HepG2 (cell line): ENCODE measurements at regions not wholly inside any gene's neighbourhood (a gene's known extent, or its start where the extent isn't known, plus 50 kb on each side); places are given as distances from the start of the nearest gene placed in this dataset.
A peak's percentile ranks its signal among the peaks of the same experiment; 100 is the strongest.

Experiments used
- ATAC-seq: fragments of 200-7000 bp; cut with Tn5 transposase; 3 replicates; pipeline ENCODE4 v1.9.1; 2020; ENCODE audit warnings: mild to moderate bottlenecking, moderate library complexity
- BruUV-seq: library from RNA; stranded (reverse); fragments of 400-500 nt; replicated peaks from 2 replicates; lab custom pipeline; 2021; lab: Mats Ljungman, UMichigan
- CTCF ChIA-PET: fragments of 300-600 bp; formaldehyde crosslinking; extraction: SDS; loops from one replicate; lab custom pipeline; 2021; ENCODE audit warnings: low total read pairs, inconsistent platforms, low intra/inter-chr PET ratio; lab: Yijun Ruan, JAX
- POLR2A ChIA-PET: fragments of 350-600 bp; sonication (Branson Sonifier 250); formaldehyde crosslinking; loops from one replicate; lab custom pipeline; 2020; ENCODE audit warnings: antibody characterized with exemption, inconsistent platforms; lab: Yijun Ruan, JAX
- DNase-seq: peaks from one replicate; pipeline ENCODE4 v3.0.0-alpha.2; 2015; ENCODE audit warnings: low spot score
- FAIRE-seq: peaks from 3 replicates; lab custom pipeline; 2011; peaks lifted over from hg19 to GRCh38; lab: Jason Lieb, UNC
- H2AFZ ChIP-seq: one replicate; pipeline ENCODE4 v1.6.1; 2011; ENCODE audit warnings: low read length, inconsistent platforms
- H3K27ac ChIP-seq: fragments of 300-600 bp; 3 replicates; pipeline ENCODE4 v1.8.0; 2011; ENCODE audit warnings: mixed run types, mild to moderate bottlenecking, mixed read lengths, low read length, inconsistent platforms; ENCODE audit not compliant: insufficient read depth; ENCODE audit errors: extremely low read length
- H3K27me3 ChIP-seq, 2 experiments: fragments of 200-600 bp in 1 of 2; 2 replicates in 1 of 2; 3 replicates in 1 of 2; pipeline versions ENCODE4 v1.6.0 to v1.8.0; 2011; ENCODE audit warnings: low read length in 2 of 2, mild to moderate bottlenecking in 2 of 2, moderate library complexity in 2 of 2, inconsistent platforms in 1 of 2; ENCODE audit not compliant: insufficient read depth in 2 of 2, control insufficient read depth in 1 of 2
- H3K36me3 ChIP-seq, 2 experiments: fragments of 200-600 bp in 1 of 2; replicated peaks in 1 of 2; 2 replicates in 1 of 2; 3 replicates in 1 of 2; pipeline versions ENCODE4 v1.5.1 to v1.8.0; 2011; ENCODE audit warnings: low read length in 2 of 2, inconsistent platforms in 1 of 2; ENCODE audit not compliant: insufficient read depth in 2 of 2, control insufficient read depth in 1 of 2
- H3K4me1 ChIP-seq: 2 replicates; pipeline ENCODE4 v1.5.1; 2012; ENCODE audit warnings: low read length, inconsistent platforms; ENCODE audit not compliant: insufficient read depth
- H3K4me2 ChIP-seq: 2 replicates; pipeline ENCODE4 v1.6.0; 2011; ENCODE audit warnings: low read depth, low read length, inconsistent platforms
- H3K4me3 ChIP-seq, 3 experiments: fragments of 200-600 bp in 1 of 3; sonication (generic), shearing (Covaris generic) in 1 of 3; replicated peaks in 1 of 3; 2 replicates each; pipeline ENCODE4 v1.5.1; 2011 to 2016; ENCODE audit warnings: low read length in 3 of 3, inconsistent platforms in 2 of 3, low read depth in 2 of 3, mild to moderate bottlenecking in 2 of 3, control low read depth in 1 of 3, mixed read lengths in 1 of 3; ENCODE audit not compliant: insufficient read depth in 1 of 3
- H3K79me2 ChIP-seq: one replicate; pipeline ENCODE4 v1.6.1; 2011; ENCODE audit warnings: low read length, inconsistent platforms; ENCODE audit not compliant: insufficient read depth
- H3K9ac ChIP-seq: 2 replicates; pipeline ENCODE4 v1.6.0; 2011; ENCODE audit warnings: mild to moderate bottlenecking, low read depth, low read length, inconsistent platforms; ENCODE audit not compliant: insufficient read depth
- H3K9me3 ChIP-seq: 2 replicates; pipeline ENCODE4 v1.5.1; 2012; ENCODE audit warnings: mild to moderate bottlenecking, low read length
- H4K20me1 ChIP-seq: 2 replicates; pipeline ENCODE4 v1.6.0; 2011; ENCODE audit warnings: inconsistent platforms, mild to moderate bottlenecking, low read length, moderate library complexity; ENCODE audit not compliant: insufficient read depth
- ARID5B ChIP-seq: IDR thresholded peaks from 2 replicates; pipeline ENCODE4 v1.4.0; 2020; ENCODE audit warnings: mild to moderate bottlenecking, missing genetic modification reagents
- BHLHE40 ChIP-seq: IDR thresholded peaks from 2 replicates; pipeline ENCODE4 v1.6.1; 2011; ENCODE audit warnings: low read length, improper control_type of control experiment
- ELF3 ChIP-seq: IDR thresholded peaks from 2 replicates; pipeline ENCODE4 v1.6.1; 2016; ENCODE audit warnings: missing genetic modification reagents, missing compliant biosample characterization
- FOSL2 ChIP-seq: sonication (generic); formaldehyde crosslinking; IDR thresholded peaks from 2 replicates; pipeline ENCODE4 v1.4.0; 2020; ENCODE audit warnings: missing genetic modification reagents
- MAX ChIP-seq: IDR thresholded peaks from 2 replicates; pipeline ENCODE4 v1.6.1; 2012; ENCODE audit warnings: inconsistent platforms
- NBN ChIP-seq: fragments of 450-650 bp; conservative IDR thresholded peaks from 2 replicates; pipeline ENCODE4 v1.6.1; 2017
- PAX8 ChIP-seq: sonication (generic); formaldehyde crosslinking; IDR thresholded peaks from 2 replicates; pipeline ENCODE4 v1.8.0; 2022; ENCODE audit warnings: mild to moderate bottlenecking, missing genetic modification reagents, borderline replicate concordance
- RNF2 ChIP-seq: fragments of 450-650 bp; conservative IDR thresholded peaks from 2 replicates; pipeline ENCODE4 v1.6.1; 2016; ENCODE audit warnings: low read depth
- SAP130 ChIP-seq: IDR thresholded peaks from 2 replicates; pipeline ENCODE4 v1.6.1; 2016; ENCODE audit warnings: low read depth
- TFE3 ChIP-seq: IDR thresholded peaks from 2 replicates; pipeline ENCODE4 v1.6.1; 2016
- THAP8 ChIP-seq: sonication (generic); formaldehyde crosslinking; IDR thresholded peaks from 2 replicates; pipeline ENCODE4 v1.5.1; 2020; ENCODE audit warnings: missing genetic modification reagents, mild to moderate bottlenecking, borderline replicate concordance
- ZNF644 ChIP-seq: IDR thresholded peaks from 2 replicates; pipeline ENCODE4 v1.6.1; 2016; ENCODE audit warnings: low read depth
- WGBS: methylation state at CpG from one replicate; pipeline ENCODE4 v1.1.6; 2017; ENCODE audit warnings: low lambda C conversion rate; 5-methylcytosine and 5-hydroxymethylcytosine counted together
- in situ Hi-C: cut with HindIII; loops from 2 replicates; pipeline ENCODE4 v1.10.0; 2017; ENCODE audit warnings: low pct_unique_long_range_greater_than_20kb; ENCODE audit not compliant: extremely low pct_ligation_motif_present
- intact Hi-C: fragments of 100-400 bp; cut with micrococcal nuclease; formaldehyde crosslinking; loops from one replicate; pipeline ENCODE4 v1.10.0; 2022; ENCODE audit not compliant: unreplicated experiment

GRCh38 chr10:78523453-78523852, 489.8 kb downstream of the RPS24 start:
- Histone ChIP-seq H3K27me3 (no peaks in the 10 kb centered on the region), H3K4me3 (no peak overlapping the region), H3K36me3 (no peaks in the 10 kb centered on the region), H2AFZ (no peak overlapping the region), H3K79me2 (no peaks in the 10 kb centered on the region), H3K4me2 (no peak overlapping the region), H3K27ac (no peak overlapping the region), H4K20me1 (no peaks in the 10 kb centered on the region), H3K4me1 (peaks cover 66% of the 10 kb centered on the region), H3K9me3 (no peaks in the 10 kb centered on the region), H3K9ac (no peak overlapping the region)
- WGBS, result 94% methylated on average over 1 of the region's 1 CpG
- POLR2A ChIA-PET, result interaction anchor here (1.1 to 1.5 kb wide), 4 partner anchors 16 to 82 kb away, joined by 3 to 10 read pairs (median 4); no protein-coding TSS in a partner anchor
- intact Hi-C loops (no loop called here), in situ Hi-C loops (no loop called here)
- ATAC-seq (no peak), DNase-seq (peak; percentile 66), FAIRE-seq (no peak)
- CTCF ChIA-PET, result no interaction called here
- no TSS peak for BruUV-seq
- TF ChIP-seq ZNF644 (CRISPR knock-in tag) (peak; percentile 50; the same call in 1 of the 2 replicates), MAX (peak; percentile 30; the same call in 1 of the 2 replicates), ARID5B (0 out of 2 replicates have a peak, but pooled peaks have one; percentile 30), THAP8 (CRISPR knock-in tag) (no peak), RNF2 (0 out of 2 replicates have a peak, but pooled peaks have one; percentile 45), PAX8 (CRISPR knock-in tag) (no peak), ELF3 (CRISPR knock-in tag) (peak; percentile 48; the same call in 1 of the 2 replicates), TFE3 (CRISPR knock-in tag) (0 out of 2 replicates have a peak, but pooled peaks have one; percentile 40), BHLHE40 (0 out of 2 replicates have a peak, but pooled peaks have one; percentile 4), NBN (no peak), SAP130 (CRISPR knock-in tag) (peak; percentile 76), FOSL2 (CRISPR knock-in tag) (peak; percentile 71)
